Fibroblast of skin of scalp (primary cell): ENCODE measurements at regions not wholly inside any gene's neighbourhood (a gene's known extent, or its start where the extent isn't known, plus 50 kb on each side); places are given as distances from the start of the nearest gene placed in this dataset.

Source experiments
- DNase-seq: peaks from one replicate; pipeline ENCODE4 v3.0.0-alpha.2; 2013

- peak; percentile 36 for DNase-seq
Measured at GRCh38 chr20:3307725-3308124, 68.7 kb upstream of the SLC4A11 start.

- DNase-seq, result no peak
Measured at GRCh38 chr20:3307078-3307477, 68.1 kb upstream of the SLC4A11 start.

- DNase-seq, result no peak
Measured at GRCh38 chr20:3306068-3306467, 67.1 kb upstream of the SLC4A11 start.

- no peak for DNase-seq
Measured at GRCh38 chr20:3304456-3304855, 65.5 kb upstream of the SLC4A11 start.

GRCh38 chr20:3297079-3297378 lies 58.0 kb upstream of the SLC4A11 start:
- no peak for DNase-seq

GRCh38 chr20:3296261-3297078 lies 57.5 kb upstream of the SLC4A11 start:
- DNase-seq, result no peak
